Nephron progenitor cell (in vitro differentiated cells): ENCODE measurements at regions not wholly inside any gene's neighbourhood (a gene's known extent, or its start where the extent isn't known, plus 50 kb on each side); places are given as distances from the start of the nearest gene placed in this dataset.

Experiments used
- DNase-seq: peaks from one replicate; pipeline ENCODE4 v3.0.0; 2021
- H3K27ac Mint-ChIP-seq: 2 replicates; pipeline ENCODE4 v1.8.0; 2021; ENCODE audit warnings: mild to moderate bottlenecking, moderate library complexity, mixed read lengths
- H3K27me3 Mint-ChIP-seq: 2 replicates; pipeline ENCODE4 v1.8.0; 2021; ENCODE audit warnings: mild to moderate bottlenecking, low read depth, mixed read lengths; ENCODE audit not compliant: poor library complexity
- H3K36me3 Mint-ChIP-seq: 2 replicates; pipeline ENCODE4 v1.8.0; 2021; ENCODE audit warnings: low read depth, mixed read lengths
- H3K4me1 Mint-ChIP-seq: 2 replicates; pipeline ENCODE4 v1.8.0; 2021; ENCODE audit warnings: mixed read lengths
- H3K4me3 Mint-ChIP-seq: 2 replicates; pipeline ENCODE4 v1.8.0; 2021; ENCODE audit warnings: mild to moderate bottlenecking, moderate library complexity, mixed read lengths
- H3K9me3 Mint-ChIP-seq: 2 replicates; pipeline ENCODE4 v1.8.0; 2021; ENCODE audit warnings: mild to moderate bottlenecking, moderate library complexity, mixed read lengths
- TF ChIP-seq, protein P1 (sequence below): fragments of 200-600 bp; sonication (generic); IDR thresholded peaks from 2 replicates; pipeline ENCODE4 v1.5.0; 2021; ENCODE audit warnings: antibody characterized with exemption

DNA sequence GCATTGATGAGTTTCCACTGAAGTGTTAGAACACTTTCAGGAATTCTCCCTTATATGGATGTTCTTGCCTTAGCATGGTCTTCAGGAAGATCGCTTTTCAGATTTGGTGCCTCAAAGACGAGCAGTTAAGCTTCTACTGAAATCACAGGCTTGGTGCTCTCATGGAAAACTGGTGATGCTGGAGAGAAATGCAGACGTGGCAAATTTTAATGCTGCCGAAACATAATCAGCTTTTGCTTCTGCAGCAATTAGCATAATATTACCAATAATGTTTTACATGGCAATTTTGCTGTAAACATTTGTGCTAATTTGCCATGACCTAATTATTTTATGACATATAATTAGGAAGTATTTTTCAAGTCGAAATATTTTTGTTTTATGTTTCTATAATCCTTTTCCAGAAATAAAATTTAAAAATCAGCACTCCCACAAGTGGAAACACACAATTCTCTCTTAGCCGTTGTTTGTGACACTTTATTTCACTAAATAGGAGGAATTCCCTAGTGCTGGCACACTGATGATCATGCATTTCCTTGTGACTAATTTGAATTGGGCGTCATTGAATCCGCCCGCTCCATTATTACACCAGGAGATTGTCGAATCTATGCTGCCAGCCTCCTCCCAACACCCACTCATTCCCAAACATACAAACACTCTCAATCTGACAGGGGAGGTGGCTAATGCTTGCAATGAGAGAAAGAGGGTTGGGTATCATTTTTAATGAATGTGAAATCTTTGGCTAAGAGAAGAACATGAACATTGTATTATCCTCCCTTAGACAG, 506.8 kb upstream of the PPP2R3A start:
- Mint-ChIP-seq H3K27ac (no peak overlapping the region), H3K36me3 (no peaks in the 10 kb centered on the region), H3K9me3 (peaks cover 10% of the 10 kb centered on the region), H3K27me3 (peaks cover 17% of the 10 kb centered on the region), H3K4me1 (peaks cover 20% of the 10 kb centered on the region), H3K4me3 (no peak overlapping the region)
- no peak for DNase-seq
- TF ChIP-seq, protein P1, sequence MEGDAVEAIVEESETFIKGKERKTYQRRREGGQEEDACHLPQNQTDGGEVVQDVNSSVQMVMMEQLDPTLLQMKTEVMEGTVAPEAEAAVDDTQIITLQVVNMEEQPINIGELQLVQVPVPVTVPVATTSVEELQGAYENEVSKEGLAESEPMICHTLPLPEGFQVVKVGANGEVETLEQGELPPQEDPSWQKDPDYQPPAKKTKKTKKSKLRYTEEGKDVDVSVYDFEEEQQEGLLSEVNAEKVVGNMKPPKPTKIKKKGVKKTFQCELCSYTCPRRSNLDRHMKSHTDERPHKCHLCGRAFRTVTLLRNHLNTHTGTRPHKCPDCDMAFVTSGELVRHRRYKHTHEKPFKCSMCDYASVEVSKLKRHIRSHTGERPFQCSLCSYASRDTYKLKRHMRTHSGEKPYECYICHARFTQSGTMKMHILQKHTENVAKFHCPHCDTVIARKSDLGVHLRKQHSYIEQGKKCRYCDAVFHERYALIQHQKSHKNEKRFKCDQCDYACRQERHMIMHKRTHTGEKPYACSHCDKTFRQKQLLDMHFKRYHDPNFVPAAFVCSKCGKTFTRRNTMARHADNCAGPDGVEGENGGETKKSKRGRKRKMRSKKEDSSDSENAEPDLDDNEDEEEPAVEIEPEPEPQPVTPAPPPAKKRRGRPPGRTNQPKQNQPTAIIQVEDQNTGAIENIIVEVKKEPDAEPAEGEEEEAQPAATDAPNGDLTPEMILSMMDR = no peak

DNA sequence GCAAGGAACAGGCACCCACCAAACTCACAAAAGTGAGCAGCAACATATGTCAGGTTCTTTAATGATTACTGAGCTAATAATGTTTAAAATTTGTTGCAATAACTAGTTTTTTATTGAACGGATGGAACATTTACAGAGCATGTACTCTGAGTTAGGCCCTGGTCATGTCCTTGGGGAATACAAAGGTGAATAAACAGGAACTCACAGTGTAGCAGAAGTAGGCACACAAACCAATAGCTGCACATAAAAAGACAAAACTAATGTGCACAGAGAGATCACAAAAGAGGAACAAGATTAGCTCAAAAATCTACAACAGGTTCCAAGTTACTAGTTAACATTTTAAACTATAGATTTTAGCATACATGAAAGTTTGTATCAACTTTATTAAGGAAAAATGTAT, 505.3 kb upstream of the PPP2R3A start:
- peaks cover 7% of the 10 kb centered on the region for H3K9me3 Mint-ChIP-seq

DNA sequence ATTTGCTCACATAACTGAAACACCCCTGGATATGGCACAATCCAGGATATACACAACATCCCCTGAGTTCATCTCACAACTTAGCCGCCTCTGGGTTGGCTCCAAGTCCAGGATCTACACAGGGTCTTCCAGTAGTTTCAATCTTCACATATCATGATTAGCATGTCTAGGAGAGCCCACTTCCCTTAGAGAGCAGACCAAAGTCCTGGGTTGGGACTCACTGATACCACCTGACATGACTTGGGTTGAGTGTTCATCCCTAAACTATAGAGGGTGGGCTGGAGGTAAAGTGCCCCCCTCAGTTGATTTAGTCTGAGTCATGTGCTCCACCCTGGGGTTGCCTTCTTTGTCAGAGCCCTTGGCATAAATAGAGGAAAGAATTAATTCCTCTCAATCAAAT, 493.6 kb upstream of the PPP2R3A start:
- DNase-seq = no peak
- no peak overlapping the region for H3K4me3 Mint-ChIP-seq
- H3K9me3 Mint-ChIP-seq = no peaks in the 10 kb centered on the region
- H3K36me3 Mint-ChIP-seq = no peaks in the 10 kb centered on the region
- peaks cover 17% of the 10 kb centered on the region for H3K4me1 Mint-ChIP-seq
- H3K27me3 Mint-ChIP-seq = peaks cover 10% of the 10 kb centered on the region
- no peak overlapping the region for H3K27ac Mint-ChIP-seq
- TF ChIP-seq, protein P1 = no peak

More for the DNA sequence above, 505.3 kb upstream of the PPP2R3A start:
- no peak overlapping the region for H3K4me3 Mint-ChIP-seq
- DNase-seq = no peak
- peaks cover 19% of the 10 kb centered on the region for H3K4me1 Mint-ChIP-seq
- H3K27ac Mint-ChIP-seq = no peak overlapping the region
- H3K27me3 Mint-ChIP-seq = peaks cover 19% of the 10 kb centered on the region
- H3K36me3 Mint-ChIP-seq = no peaks in the 10 kb centered on the region
- TF ChIP-seq, protein P1 = no peak

DNA sequence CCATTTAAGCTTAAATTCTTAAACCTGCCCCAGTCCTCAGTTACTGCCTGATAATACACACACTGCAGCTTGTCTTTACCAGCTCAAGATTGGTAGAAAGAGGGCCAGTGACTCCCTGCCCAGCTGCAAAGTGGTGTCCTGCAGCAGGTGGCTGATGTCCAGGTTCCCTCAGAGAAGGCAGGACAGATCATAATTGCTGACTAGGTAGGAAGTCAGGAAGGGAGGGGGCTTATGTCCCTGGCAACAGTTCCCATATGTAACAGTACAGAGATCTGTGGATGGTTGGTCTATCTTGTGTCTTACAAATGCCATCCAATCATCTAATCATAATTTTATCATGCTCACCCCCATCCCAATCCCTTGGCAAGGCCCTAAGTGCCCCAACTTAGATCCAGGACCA, 492.1 kb upstream of the PPP2R3A start:
- Mint-ChIP-seq H3K4me1 (peaks cover 17% of the 10 kb centered on the region), H3K36me3 (no peaks in the 10 kb centered on the region), H3K9me3 (no peaks in the 10 kb centered on the region), H3K4me3 (no peak overlapping the region), H3K27me3 (peaks cover 10% of the 10 kb centered on the region), H3K27ac (no peak overlapping the region)
- TF ChIP-seq, protein P1 = no peak
- no peak for DNase-seq

DNA sequence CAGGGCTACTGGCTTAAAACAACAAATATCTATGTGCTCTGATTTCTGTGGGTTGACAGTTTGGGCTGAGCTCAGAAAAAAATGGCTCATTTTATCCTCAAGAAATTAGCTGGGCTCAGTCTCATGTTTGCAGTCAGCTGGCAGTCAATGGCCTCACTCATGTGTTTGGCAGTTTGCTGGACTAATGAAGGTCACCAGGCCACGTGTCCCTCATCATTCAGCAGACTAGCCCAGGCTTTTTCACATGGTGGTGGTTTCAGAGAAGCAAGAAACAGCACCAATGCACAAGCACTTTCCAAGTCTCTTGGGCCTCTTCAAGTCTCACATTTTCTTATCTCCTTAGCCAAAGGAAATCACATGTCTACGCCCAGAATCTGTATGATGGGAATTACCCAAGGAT, 478.3 kb upstream of the PPP2R3A start:
- peaks cover 23% of the 10 kb centered on the region for H3K4me1 Mint-ChIP-seq
- no peaks in the 10 kb centered on the region for H3K27me3 Mint-ChIP-seq
- DNase-seq = no peak
- no peaks in the 10 kb centered on the region for H3K36me3 Mint-ChIP-seq
- H3K4me3 Mint-ChIP-seq = no peak overlapping the region
- no peak overlapping the region for H3K27ac Mint-ChIP-seq
- no peaks in the 10 kb centered on the region for H3K9me3 Mint-ChIP-seq
- TF ChIP-seq, protein P1 = no peak
